ENCODE measurements at regions not wholly inside any gene's neighbourhood (a gene's known extent, or its start where the extent isn't known, plus 50 kb on each side); places are given as distances from the start of the nearest gene placed in this dataset.

DNA sequence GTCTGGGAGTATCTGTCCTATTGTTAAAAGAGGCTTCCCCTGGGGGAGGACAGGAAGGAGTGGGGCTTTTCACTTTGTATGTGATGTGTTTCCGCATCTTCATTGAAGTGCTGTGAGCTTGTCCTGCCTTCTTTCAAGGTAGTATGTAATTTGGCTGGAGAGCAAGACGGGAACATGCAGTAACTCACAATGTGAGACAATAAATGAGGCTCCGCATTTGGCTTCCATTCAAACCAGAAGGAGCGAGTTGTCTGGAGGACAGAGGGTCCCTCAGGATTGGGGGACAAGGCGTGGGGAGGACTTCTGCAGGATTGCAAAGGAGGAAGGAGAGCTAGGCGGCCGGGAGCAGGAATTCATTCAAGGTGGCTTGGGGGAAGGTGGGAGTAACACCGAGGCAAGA is 203.5 kb downstream of the RBFOX3 start:
- Histone ChIP-seq H3K9me3 (ENCODE audit: low read length) (no peaks in the 10 kb centered on the region), H3K9ac (ENCODE audit: low read length) (no peak overlapping the region), H3K4me2 (ENCODE audit: low read length) (no peak overlapping the region), H3K9me2 (ENCODE audit: insufficient read depth, low read length) (no peaks in the 10 kb centered on the region), H2AFZ (ENCODE audit: low read depth, low read length) (no peak overlapping the region), H3K79me2 (replicated peaks; ENCODE audit: insufficient read depth, low read length) (no peaks in the 10 kb centered on the region), H3K27me3 (ENCODE audit: insufficient read depth, low read depth, low read length) (no peaks in the 10 kb centered on the region), H3K36me3 (ENCODE audit: insufficient read depth, low read length) (no peaks in the 10 kb centered on the region), H4K20me1 (ENCODE audit: insufficient read depth) (no peaks in the 10 kb centered on the region), H3F3A (ENCODE audit: insufficient read depth, low read length, poor library complexity, severe bottlenecking) (no peaks in the 10 kb centered on the region), H3K4me3 (ENCODE audit: low read length) (no peak overlapping the region), H3K27ac (ENCODE audit: low read length) (no peak overlapping the region)
- TF ChIP-seq RAD21 (conservative IDR thresholded peaks at IDR 0.05): no peak
- TF ChIP-seq EP300 (conservative IDR thresholded peaks at IDR 0.05; ENCODE audit: poor library complexity, severe bottlenecking): no peak
- TF ChIP-seq POLR2AphosphoS5 (IDR thresholded peaks at IDR 0.05): no peak
- no peak for TF ChIP-seq EZH2 (IDR thresholded peaks at IDR 0.05; ENCODE audit: borderline replicate concordance, insufficient read depth, low read length, poor library complexity, severe bottlenecking)
- TF ChIP-seq MXI1 (conservative IDR thresholded peaks at IDR 0.05; ENCODE audit: poor library complexity, severe bottlenecking): no peak
- no peak for TF ChIP-seq TAF1 (IDR thresholded peaks at IDR 0.05; ENCODE audit: low read depth)
- TF ChIP-seq, protein P1, sequence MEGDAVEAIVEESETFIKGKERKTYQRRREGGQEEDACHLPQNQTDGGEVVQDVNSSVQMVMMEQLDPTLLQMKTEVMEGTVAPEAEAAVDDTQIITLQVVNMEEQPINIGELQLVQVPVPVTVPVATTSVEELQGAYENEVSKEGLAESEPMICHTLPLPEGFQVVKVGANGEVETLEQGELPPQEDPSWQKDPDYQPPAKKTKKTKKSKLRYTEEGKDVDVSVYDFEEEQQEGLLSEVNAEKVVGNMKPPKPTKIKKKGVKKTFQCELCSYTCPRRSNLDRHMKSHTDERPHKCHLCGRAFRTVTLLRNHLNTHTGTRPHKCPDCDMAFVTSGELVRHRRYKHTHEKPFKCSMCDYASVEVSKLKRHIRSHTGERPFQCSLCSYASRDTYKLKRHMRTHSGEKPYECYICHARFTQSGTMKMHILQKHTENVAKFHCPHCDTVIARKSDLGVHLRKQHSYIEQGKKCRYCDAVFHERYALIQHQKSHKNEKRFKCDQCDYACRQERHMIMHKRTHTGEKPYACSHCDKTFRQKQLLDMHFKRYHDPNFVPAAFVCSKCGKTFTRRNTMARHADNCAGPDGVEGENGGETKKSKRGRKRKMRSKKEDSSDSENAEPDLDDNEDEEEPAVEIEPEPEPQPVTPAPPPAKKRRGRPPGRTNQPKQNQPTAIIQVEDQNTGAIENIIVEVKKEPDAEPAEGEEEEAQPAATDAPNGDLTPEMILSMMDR (IDR thresholded peaks at IDR 0.05; ENCODE audit: poor library complexity, severe bottlenecking): no peak
- TF ChIP-seq, protein P2, sequence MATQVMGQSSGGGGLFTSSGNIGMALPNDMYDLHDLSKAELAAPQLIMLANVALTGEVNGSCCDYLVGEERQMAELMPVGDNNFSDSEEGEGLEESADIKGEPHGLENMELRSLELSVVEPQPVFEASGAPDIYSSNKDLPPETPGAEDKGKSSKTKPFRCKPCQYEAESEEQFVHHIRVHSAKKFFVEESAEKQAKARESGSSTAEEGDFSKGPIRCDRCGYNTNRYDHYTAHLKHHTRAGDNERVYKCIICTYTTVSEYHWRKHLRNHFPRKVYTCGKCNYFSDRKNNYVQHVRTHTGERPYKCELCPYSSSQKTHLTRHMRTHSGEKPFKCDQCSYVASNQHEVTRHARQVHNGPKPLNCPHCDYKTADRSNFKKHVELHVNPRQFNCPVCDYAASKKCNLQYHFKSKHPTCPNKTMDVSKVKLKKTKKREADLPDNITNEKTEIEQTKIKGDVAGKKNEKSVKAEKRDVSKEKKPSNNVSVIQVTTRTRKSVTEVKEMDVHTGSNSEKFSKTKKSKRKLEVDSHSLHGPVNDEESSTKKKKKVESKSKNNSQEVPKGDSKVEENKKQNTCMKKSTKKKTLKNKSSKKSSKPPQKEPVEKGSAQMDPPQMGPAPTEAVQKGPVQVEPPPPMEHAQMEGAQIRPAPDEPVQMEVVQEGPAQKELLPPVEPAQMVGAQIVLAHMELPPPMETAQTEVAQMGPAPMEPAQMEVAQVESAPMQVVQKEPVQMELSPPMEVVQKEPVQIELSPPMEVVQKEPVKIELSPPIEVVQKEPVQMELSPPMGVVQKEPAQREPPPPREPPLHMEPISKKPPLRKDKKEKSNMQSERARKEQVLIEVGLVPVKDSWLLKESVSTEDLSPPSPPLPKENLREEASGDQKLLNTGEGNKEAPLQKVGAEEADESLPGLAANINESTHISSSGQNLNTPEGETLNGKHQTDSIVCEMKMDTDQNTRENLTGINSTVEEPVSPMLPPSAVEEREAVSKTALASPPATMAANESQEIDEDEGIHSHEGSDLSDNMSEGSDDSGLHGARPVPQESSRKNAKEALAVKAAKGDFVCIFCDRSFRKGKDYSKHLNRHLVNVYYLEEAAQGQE (IDR thresholded peaks at IDR 0.05; ENCODE audit: borderline replicate concordance): no peak
- no peak for TF ChIP-seq SMC3 (conservative IDR thresholded peaks at IDR 0.05; ENCODE audit: poor library complexity)

DNA sequence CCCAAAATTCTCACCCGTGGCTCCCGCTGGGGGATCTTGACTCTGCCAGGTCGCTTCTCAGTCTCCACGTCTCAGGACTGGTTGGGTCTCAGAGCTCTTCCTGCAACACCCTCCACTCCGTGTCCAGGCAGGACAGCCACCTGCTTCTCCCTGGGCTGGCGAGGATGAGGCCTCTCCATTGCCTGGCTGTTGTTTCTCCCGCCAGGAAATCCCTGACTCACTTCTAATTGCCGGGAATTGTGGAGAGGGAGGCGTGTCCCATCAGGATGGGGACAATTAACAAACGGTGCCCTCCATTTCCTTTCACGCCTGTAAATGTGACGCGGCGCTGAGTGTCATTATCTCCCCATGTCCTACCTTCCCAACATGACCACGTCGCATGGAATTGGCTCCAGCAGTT is 204.5 kb downstream of the RBFOX3 start:
- H3K9ac ChIP-seq (ENCODE audit: low read length): no peak overlapping the region
- no peak overlapping the region for H3K4me3 ChIP-seq (ENCODE audit: low read length)
- H3K36me3 ChIP-seq (ENCODE audit: insufficient read depth, low read length): no peaks in the 10 kb centered on the region
- H3K9me2 ChIP-seq (ENCODE audit: insufficient read depth, low read length): no peaks in the 10 kb centered on the region
- no peaks in the 10 kb centered on the region for H3K27me3 ChIP-seq (ENCODE audit: insufficient read depth, low read depth, low read length)
- no peaks in the 10 kb centered on the region for H3K9me3 ChIP-seq (ENCODE audit: low read length)
- no peak for TF ChIP-seq EP300 (conservative IDR thresholded peaks at IDR 0.05; ENCODE audit: poor library complexity, severe bottlenecking)
- TF ChIP-seq MXI1 (conservative IDR thresholded peaks at IDR 0.05; ENCODE audit: poor library complexity, severe bottlenecking): no peak
- TF ChIP-seq RAD21 (conservative IDR thresholded peaks at IDR 0.05): no peak
- TF ChIP-seq TAF1 (IDR thresholded peaks at IDR 0.05; ENCODE audit: low read depth): no peak
- TF ChIP-seq SMC3 (conservative IDR thresholded peaks at IDR 0.05; ENCODE audit: poor library complexity): no peak
- H2AFZ ChIP-seq (ENCODE audit: low read depth, low read length): no peak overlapping the region
- H3K4me2 ChIP-seq (ENCODE audit: low read length): no peak overlapping the region
- no peaks in the 10 kb centered on the region for H4K20me1 ChIP-seq (ENCODE audit: insufficient read depth)
- no peaks in the 10 kb centered on the region for H3F3A ChIP-seq (ENCODE audit: insufficient read depth, low read length, poor library complexity, severe bottlenecking)
- H3K27ac ChIP-seq (ENCODE audit: low read length): no peak overlapping the region
- H3K79me2 ChIP-seq (replicated peaks; ENCODE audit: insufficient read depth, low read length): no peaks in the 10 kb centered on the region

Measured in neural cell (in vitro differentiated cells).